HG03457 (cell line): ENCODE measurements at regions not wholly inside any gene's neighbourhood (a gene's known extent, or its start where the extent isn't known, plus 50 kb on each side); places are given as distances from the start of the nearest gene placed in this dataset.
"Not testable (repeated sequence)": the region's sequence is repeated elsewhere in the genome, so short reads cannot be mapped to it uniquely, and the experiment has no call there.

Experiments used
- ATAC-seq: cut with Tn5 transposase; IDR thresholded peaks from one replicate; pipeline ENCODE4 v1.9.1; 2021; ENCODE audit warnings: moderate number of reproducible peaks; ENCODE audit not compliant: unreplicated experiment

- no peak for ATAC-seq
These were observed 769.1 kb upstream of the LUZP2 start for GRCh38 chr11:23727794-23728193.

- no peak for ATAC-seq
These were observed 767.8 kb upstream of the LUZP2 start for GRCh38 chr11:23729088-23729487.

GRCh38 chr11:23730307-23730998 lies 766.4 kb upstream of the LUZP2 start:
- no peak for ATAC-seq

GRCh38 chr11:23732026-23732425 lies 764.8 kb upstream of the LUZP2 start:
- no peak for ATAC-seq

- ATAC-seq, result no peak
These were observed 750.0 kb upstream of the LUZP2 start for GRCh38 chr11:23746896-23747295.

- ATAC-seq, result no peak
These were observed 747.0 kb upstream of the LUZP2 start for GRCh38 chr11:23749762-23750430.

- no peak for ATAC-seq
These were observed 745.6 kb upstream of the LUZP2 start for GRCh38 chr11:23751280-23751679.

- ATAC-seq, result no peak
These were observed 741.8 kb upstream of the LUZP2 start for GRCh38 chr11:23755076-23755475.

GRCh38 chr11:23755769-23756168 lies 741.1 kb upstream of the LUZP2 start:
- no peak for ATAC-seq

GRCh38 chr11:23759489-23759888 lies 737.4 kb upstream of the LUZP2 start:
- ATAC-seq, result no peak

- ATAC-seq, result no peak
These were observed 732.6 kb upstream of the LUZP2 start for GRCh38 chr11:23764286-23764685.

- no peak for ATAC-seq
These were observed 731.1 kb upstream of the LUZP2 start for GRCh38 chr11:23765682-23766252.

- no peak for ATAC-seq
These were observed 729.3 kb upstream of the LUZP2 start for GRCh38 chr11:23767576-23767975.

- no peak for ATAC-seq
These were observed 727.6 kb upstream of the LUZP2 start for GRCh38 chr11:23769214-23769613.

GRCh38 chr11:23772081-23772480 lies 724.8 kb upstream of the LUZP2 start:
- ATAC-seq, result no peak

- ATAC-seq, result no peak
These were observed 717.9 kb upstream of the LUZP2 start for GRCh38 chr11:23778971-23779370.

GRCh38 chr11:23780231-23780630 lies 716.6 kb upstream of the LUZP2 start:
- no peak for ATAC-seq

GRCh38 chr11:23781803-23782560 lies 714.9 kb upstream of the LUZP2 start:
- no peak for ATAC-seq

- ATAC-seq, result not testable (repeated sequence)
These were observed 709.9 kb upstream of the LUZP2 start for GRCh38 chr11:23786974-23787373.

GRCh38 chr11:23789200-23789853 lies 707.5 kb upstream of the LUZP2 start:
- no peak for ATAC-seq

- ATAC-seq, result no peak
These were observed 706.9 kb upstream of the LUZP2 start for GRCh38 chr11:23789938-23790371.
